ENCODE measurements at regions not wholly inside any gene's neighbourhood (a gene's known extent, or its start where the extent isn't known, plus 50 kb on each side); places are given as distances from the start of the nearest gene placed in this dataset.
A peak's percentile ranks its signal among the peaks of the same experiment; 100 is the strongest.

DNA sequence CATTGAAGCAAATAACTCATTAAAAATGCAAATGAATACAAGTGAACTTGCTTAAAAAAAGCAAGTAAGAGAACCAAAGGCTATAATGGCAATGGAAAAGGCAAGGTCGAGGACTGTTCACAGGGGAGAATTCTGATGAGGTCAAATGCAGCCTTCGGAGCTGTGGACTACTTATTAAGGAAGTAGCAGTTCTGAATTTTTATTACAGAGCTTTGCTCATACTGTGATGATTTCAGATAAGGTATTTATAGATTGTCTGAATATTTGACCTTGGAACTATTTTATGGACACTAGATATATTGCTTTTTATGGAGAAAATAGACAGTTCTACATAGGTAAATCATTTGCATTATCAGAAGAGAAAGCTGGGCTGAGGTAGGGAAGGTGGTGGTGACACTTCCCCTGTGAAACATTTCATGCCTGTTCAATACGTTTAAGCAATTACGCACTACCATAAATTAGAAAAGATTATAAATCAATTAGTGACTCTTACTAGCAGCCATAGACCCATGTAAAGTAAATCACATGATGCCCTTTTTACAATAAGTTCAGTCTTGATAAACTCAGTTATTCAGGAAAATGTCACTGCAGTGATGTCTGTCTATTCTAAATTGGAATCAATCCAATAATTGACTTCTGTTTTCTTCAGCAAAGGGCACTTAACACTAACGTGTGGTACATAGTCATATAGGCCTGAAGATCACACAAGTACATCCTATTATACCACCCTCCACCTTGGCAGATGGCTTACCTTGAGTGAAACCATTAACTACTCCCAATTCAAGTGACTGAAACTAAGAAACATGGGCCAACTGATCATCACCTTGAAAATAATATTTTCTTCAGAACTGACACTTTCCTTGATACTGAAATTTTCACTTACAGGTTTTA is 260.0 kb downstream of the KLF12 start:
- H3K27me3 ChIP-seq, result no peaks in the 10 kb centered on the region
- H3K9ac ChIP-seq, result no peak overlapping the region
- H3K9me3 ChIP-seq (replicated peaks in 1 of 11), result peaks cover 0 to 14% (median 5%) of the 10 kb centered on the region in 11 experiments; a peak in 8 of 22 replicates
- no peaks in the 10 kb centered on the region for H3K4me1 ChIP-seq
- no peaks in the 10 kb centered on the region for H4K20me1 ChIP-seq
- H3K4me3 ChIP-seq, result no peak overlapping the region
- H3K27ac ChIP-seq, result no peak overlapping the region
- no peak overlapping the region for H3K4me2 ChIP-seq
- TF ChIP-seq Cebpa-rat (IDR thresholded peaks at IDR 0.05), result no peak
- peaks cover 0 to 12% (median 0%) of the 10 kb centered on the region in 11 experiments; a peak in 4 of 22 replicates for H3K36me3 ChIP-seq

DNA sequence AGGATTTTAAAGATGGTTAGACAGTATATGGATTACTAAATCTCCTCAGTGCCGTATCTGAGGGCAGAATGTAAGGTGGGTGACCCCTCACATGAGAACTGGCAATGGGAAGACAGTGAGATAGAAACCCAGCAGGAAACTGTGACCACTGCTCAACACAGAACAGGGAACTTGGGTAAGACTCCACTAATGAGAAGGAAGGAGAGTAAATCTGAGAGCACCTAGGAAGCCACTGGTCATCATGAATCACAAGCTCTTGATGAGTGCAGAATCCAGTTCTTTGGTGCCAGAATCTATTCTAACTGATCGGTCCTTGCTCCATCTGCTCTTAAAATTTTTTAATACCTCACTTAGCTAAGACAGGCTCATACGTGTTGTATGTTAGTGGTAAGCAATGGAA is 261.8 kb downstream of the KLF12 start:
- TF ChIP-seq Cebpa-rat (IDR thresholded peaks at IDR 0.05), result no peak
- Histone ChIP-seq H3K4me3 (no peak overlapping the region), H3K27me3 (no peaks in the 10 kb centered on the region), H3K4me1 (no peaks in the 10 kb centered on the region), H3K9me3 (replicated peaks in 1 of 11) (peaks cover 0 to under 1% (median 0%) of the 10 kb centered on the region in 11 experiments; a peak in 1 of 22 replicates), H4K20me1 (no peaks in the 10 kb centered on the region), H3K36me3 (peaks cover 0 to 12% (median 0%) of the 10 kb centered on the region in 11 experiments; a peak in 1 of 22 replicates), H3K27ac (no peak overlapping the region), H3K4me2 (no peak overlapping the region), H3K9ac (no peak overlapping the region)

DNA sequence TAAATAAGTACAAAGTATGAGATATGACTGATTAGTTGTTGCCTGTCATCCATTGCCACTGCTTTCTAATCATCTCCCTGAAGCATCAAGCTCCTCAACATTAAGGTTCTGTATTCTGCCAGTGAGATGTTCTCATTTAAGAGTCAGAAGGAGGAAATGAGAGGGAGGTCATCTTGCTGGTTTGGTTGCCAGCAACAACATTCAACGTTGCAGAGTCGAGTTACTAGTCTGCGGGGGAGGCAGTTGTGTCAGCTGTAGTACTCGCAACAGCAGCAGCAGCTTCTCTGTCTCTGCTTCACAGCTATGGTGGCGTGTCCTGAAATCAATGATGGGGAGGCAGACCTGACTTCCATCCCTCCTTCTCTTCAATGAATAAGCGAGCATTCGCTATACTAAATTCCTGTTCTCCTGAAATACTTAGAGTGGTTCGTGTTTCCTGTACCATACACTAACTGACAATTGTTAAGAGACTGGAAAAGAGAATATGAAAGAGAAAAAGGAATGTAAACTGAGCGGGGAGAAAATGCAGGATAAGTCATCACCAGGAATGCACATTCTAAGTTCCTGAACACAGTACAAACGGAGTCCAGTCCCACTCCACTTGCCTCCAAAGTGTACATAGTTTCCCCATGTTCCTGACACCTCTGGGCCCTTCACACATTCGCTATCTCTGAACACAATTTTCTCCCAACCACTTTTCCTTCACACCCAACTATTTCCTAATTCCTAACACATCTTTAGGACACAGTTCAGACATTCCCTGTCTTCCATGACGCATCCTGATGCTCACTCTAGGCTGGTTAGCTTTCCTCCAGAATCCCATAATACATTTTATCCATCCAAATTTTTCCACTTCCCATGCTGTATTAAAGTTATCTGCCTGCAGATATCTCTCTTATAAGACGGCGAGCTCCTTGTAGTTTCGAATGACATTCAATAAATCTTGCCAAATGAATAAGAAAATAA is 263.0 kb downstream of the KLF12 start:
- Histone ChIP-seq H3K27ac (no peak overlapping the region), H3K36me3 (peaks cover 0 to 12% (median 0%) of the 10 kb centered on the region in 11 experiments; a peak in 1 of 22 replicates), H3K9me3 (replicated peaks in 1 of 11) (no peaks in the 10 kb centered on the region), H3K4me1 (no peaks in the 10 kb centered on the region), H3K9ac (no peak overlapping the region), H3K27me3 (no peaks in the 10 kb centered on the region), H3K4me2 (no peak overlapping the region), H3K4me3 (no peak overlapping the region), H4K20me1 (no peaks in the 10 kb centered on the region)
- no peak for TF ChIP-seq Cebpa-rat (IDR thresholded peaks at IDR 0.05)

DNA sequence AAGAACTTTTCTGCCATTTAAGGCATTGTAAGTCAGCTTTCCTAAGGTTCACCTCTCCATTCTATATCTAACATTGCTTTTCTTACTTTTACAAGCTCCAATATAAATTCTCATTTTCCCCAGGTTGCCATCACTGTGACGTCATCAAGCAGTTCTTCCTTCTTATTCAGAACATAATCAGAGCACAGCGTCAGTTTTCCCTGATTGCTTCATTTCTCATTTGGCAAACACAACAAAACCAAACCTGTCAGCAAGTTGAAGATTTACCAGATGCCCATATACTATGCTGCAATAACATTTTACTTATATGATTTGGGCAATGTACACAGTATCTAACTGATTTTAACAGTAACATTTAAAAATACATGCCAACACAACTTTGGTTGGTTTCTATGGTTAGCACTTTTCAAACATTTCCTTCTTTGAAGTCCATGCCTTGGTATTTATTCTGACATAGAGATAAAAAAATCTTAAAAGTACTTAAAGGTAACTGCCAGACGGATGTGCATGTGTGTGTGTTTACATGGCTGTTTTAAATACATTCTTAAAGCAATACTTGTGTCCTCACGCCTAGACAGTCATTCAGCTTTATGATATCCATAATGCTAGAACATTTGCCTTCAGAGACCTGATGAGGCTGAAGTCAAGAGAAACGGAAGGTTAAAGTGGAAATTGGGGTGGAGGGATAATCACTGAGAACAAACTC is 264.0 kb downstream of the KLF12 start:
- H3K36me3 ChIP-seq, result peaks cover 0 to 12% (median 0%) of the 10 kb centered on the region in 11 experiments; a peak in 1 of 22 replicates
- no peaks in the 10 kb centered on the region for H3K9me3 ChIP-seq (replicated peaks in 1 of 11)
- no peak overlapping the region for H3K27ac ChIP-seq
- no peaks in the 10 kb centered on the region for H3K4me1 ChIP-seq
- no peaks in the 10 kb centered on the region for H4K20me1 ChIP-seq
- no peaks in the 10 kb centered on the region for H3K27me3 ChIP-seq
- no peak overlapping the region for H3K4me2 ChIP-seq
- H3K4me3 ChIP-seq, result no peak overlapping the region
- TF ChIP-seq Cebpa-rat (IDR thresholded peaks at IDR 0.05), result no peak
- H3K9ac ChIP-seq, result no peak overlapping the region

- no peak for TF ChIP-seq Cebpa-rat (IDR thresholded peaks at IDR 0.05)
These were observed 269.2 kb downstream of the KLF12 start for GRCh38 chr13:73865027-73865426.

DNA sequence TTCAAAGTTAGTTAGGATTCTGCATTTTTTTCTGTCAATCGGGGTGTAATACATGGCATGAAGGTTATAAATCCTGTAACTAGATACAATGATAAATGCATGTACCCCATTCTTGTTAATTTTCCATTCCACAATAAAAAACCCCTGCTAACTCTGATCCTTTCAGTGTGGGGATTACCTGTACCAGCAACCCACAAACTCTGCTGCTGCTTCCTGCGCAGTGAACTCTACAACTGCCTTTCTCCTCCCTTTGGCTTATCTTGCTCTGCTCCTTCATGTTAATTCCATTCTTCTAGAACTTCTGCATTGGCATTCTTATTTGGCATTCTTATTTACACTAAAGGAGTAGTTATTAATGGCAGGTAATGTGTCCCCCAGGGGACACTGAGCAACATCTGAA is 273.1 kb downstream of the KLF12 start:
- no peaks in the 10 kb centered on the region for H3K4me1 ChIP-seq
- no peak overlapping the region for H3K4me3 ChIP-seq
- no peak overlapping the region for H3K4me2 ChIP-seq
- no peaks in the 10 kb centered on the region for H3K27me3 ChIP-seq
- H3K9me3 ChIP-seq (replicated peaks in 1 of 11), result peaks cover 0 to 6% (median 0%) of the 10 kb centered on the region in 11 experiments; a peak in 2 of 22 replicates
- TF ChIP-seq Cebpa-rat (IDR thresholded peaks at IDR 0.05), result no peak
- no peak overlapping the region for H3K27ac ChIP-seq
- peaks cover 0 to 13% (median under 1%) of the 10 kb centered on the region in 11 experiments; a peak in 6 of 22 replicates for H3K36me3 ChIP-seq
- H4K20me1 ChIP-seq, result no peaks in the 10 kb centered on the region
- no peak overlapping the region for H3K9ac ChIP-seq

More at GRCh38 chr13:73865027-73865426, 269.2 kb downstream of the KLF12 start:
- Histone ChIP-seq H3K36me3 (peaks cover 0 to 2% (median 0%) of the 10 kb centered on the region in 11 experiments; a peak in 1 of 22 replicates), H3K4me3 (no peak overlapping the region), H3K4me2 (no peak overlapping the region), H3K9me3 (replicated peaks in 1 of 11) (no peaks in the 10 kb centered on the region), H3K27me3 (no peaks in the 10 kb centered on the region), H3K9ac (no peak overlapping the region), H3K27ac (no peak overlapping the region), H3K4me1 (no peaks in the 10 kb centered on the region), H4K20me1 (no peaks in the 10 kb centered on the region)

DNA sequence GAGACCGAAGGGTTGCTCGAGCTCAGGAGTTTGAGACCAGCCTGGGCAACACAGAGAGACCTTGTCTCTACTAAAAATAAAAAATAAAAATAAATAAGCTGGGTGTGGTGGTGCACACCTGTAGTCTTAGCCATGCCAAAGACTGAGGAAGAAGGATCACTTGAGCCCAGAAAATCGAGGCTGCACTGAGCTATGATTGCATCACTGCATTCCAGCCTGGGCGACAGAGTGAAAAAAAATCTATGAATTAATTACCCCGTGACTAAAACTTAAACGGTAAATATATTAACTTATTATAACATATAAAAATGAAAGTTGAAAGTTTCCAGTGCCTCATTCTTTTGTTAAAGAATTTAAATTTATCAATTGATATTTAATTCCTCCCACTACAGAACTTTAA is 273.7 kb downstream of the KLF12 start:
- no peaks in the 10 kb centered on the region for H3K4me1 ChIP-seq
- H3K36me3 ChIP-seq, result peaks cover 0 to 19% (median 7%) of the 10 kb centered on the region in 11 experiments; a peak in 9 of 22 replicates
- no peak overlapping the region for H3K4me2 ChIP-seq
- H3K27ac ChIP-seq, result no peak overlapping the region
- H3K4me3 ChIP-seq, result no peak overlapping the region
- peaks cover 0 to 12% (median 0%) of the 10 kb centered on the region in 11 experiments; a peak in 2 of 22 replicates for H3K9me3 ChIP-seq (replicated peaks in 1 of 11)
- no peaks in the 10 kb centered on the region for H3K27me3 ChIP-seq
- no peak overlapping the region for H3K9ac ChIP-seq
- H4K20me1 ChIP-seq, result no peaks in the 10 kb centered on the region
- peak in 1 of 11 experiments; percentile 43; a peak in 1 of 22 replicates for TF ChIP-seq Cebpa-rat (IDR thresholded peaks at IDR 0.05)

DNA sequence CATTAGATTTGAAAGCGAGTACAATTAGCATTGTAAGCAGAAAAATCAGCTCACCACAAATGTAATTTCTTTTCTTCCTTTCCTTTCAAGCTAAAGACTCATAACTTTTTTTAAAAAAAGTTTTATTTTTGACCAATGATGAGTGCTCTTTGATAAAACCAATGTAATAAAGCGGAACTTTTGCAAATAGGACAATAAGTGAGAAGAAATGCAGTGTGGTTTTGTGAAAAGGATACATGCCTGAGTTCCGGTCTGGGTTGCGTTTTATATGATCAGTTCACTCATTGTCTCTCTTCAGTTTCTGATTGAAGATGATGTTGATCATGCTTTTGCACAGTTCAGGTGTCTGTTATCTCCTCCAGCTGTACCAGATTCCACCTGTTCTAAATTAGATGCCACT is 274.4 kb downstream of the KLF12 start:
- H4K20me1 ChIP-seq, result no peaks in the 10 kb centered on the region
- no peak for TF ChIP-seq Cebpa-rat (IDR thresholded peaks at IDR 0.05)
- H3K36me3 ChIP-seq, result peaks cover 0 to 26% (median 9%) of the 10 kb centered on the region in 11 experiments; a peak in 9 of 22 replicates
- H3K4me1 ChIP-seq, result no peaks in the 10 kb centered on the region
- no peak overlapping the region for H3K27ac ChIP-seq
- peaks cover 0 to 12% (median 0%) of the 10 kb centered on the region in 11 experiments; a peak in 2 of 22 replicates for H3K9me3 ChIP-seq (replicated peaks in 1 of 11)
- no peak overlapping the region for H3K4me2 ChIP-seq
- no peak overlapping the region for H3K4me3 ChIP-seq
- H3K27me3 ChIP-seq, result no peaks in the 10 kb centered on the region
- H3K9ac ChIP-seq, result no peak overlapping the region

All from BLaER1 treated with 17β-estradiol and CSF1 and Interleukin-3, amounts not matched to agents 10 nM and 100 nM (cell line).